ENCODE measurements at regions not wholly inside any gene's neighbourhood (a gene's known extent, or its start where the extent isn't known, plus 50 kb on each side); places are given as distances from the start of the nearest gene placed in this dataset.

DNA sequence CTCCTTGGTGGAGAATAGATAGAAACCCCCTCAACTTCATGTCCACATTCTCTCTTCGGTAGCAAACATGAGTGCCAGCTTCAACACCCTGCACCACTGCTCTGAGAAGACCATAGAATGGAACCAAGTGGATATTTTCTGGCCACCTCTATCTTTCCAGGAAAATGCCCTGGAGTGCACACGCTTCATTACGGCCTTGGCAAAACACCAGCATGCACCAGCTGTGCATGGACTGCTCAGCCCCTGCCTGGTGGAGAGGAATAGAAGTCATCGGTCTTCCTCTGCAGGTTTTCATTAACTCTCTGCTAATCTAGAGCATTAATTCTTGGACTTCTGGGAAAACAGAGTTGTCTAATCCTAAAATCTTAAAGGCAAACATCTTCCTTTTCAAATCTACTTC lies 211.6 kb upstream of the TMEM161B start:
- Histone ChIP-seq H3K27me3 (ENCODE audit: insufficient read depth) (no peaks in the 10 kb centered on the region), H3K4me1 (ENCODE audit: insufficient read depth) (peaks cover 38% of the 10 kb centered on the region), H3K36me3 (ENCODE audit: insufficient read depth) (no peaks in the 10 kb centered on the region), H3K9me2 (ENCODE audit: insufficient read depth) (no peaks in the 10 kb centered on the region), H4K20me1 (replicated peaks; ENCODE audit: insufficient read depth) (no peaks in the 10 kb centered on the region), H3K27ac (ENCODE audit: low read depth) (no peak overlapping the region), H3K4me2 (no peak overlapping the region), H3F3A (replicated peaks; ENCODE audit: low read depth) (no peaks in the 10 kb centered on the region), H3K4me3 (no peak overlapping the region), H3K79me2 (replicated peaks; ENCODE audit: insufficient read depth) (no peaks in the 10 kb centered on the region), H2AFZ (no peak overlapping the region)
- H3K4me1 Mint-ChIP-seq, result peaks cover 39% of the 10 kb centered on the region
- TF ChIP-seq ZNF331 (CRISPR knock-in tag; IDR thresholded peaks at IDR 0.05; ENCODE audit: low read depth), result no peak
- TF ChIP-seq EZH2phosphoT487 (IDR thresholded peaks at IDR 0.05; ENCODE audit: unreplicated experiment), result no peak
- TF ChIP-seq, protein P1, sequence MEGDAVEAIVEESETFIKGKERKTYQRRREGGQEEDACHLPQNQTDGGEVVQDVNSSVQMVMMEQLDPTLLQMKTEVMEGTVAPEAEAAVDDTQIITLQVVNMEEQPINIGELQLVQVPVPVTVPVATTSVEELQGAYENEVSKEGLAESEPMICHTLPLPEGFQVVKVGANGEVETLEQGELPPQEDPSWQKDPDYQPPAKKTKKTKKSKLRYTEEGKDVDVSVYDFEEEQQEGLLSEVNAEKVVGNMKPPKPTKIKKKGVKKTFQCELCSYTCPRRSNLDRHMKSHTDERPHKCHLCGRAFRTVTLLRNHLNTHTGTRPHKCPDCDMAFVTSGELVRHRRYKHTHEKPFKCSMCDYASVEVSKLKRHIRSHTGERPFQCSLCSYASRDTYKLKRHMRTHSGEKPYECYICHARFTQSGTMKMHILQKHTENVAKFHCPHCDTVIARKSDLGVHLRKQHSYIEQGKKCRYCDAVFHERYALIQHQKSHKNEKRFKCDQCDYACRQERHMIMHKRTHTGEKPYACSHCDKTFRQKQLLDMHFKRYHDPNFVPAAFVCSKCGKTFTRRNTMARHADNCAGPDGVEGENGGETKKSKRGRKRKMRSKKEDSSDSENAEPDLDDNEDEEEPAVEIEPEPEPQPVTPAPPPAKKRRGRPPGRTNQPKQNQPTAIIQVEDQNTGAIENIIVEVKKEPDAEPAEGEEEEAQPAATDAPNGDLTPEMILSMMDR (conservative IDR thresholded peaks at IDR 0.05; ENCODE audit: low read depth in 2 of 2), result no peak
- TF ChIP-seq, protein P2, sequence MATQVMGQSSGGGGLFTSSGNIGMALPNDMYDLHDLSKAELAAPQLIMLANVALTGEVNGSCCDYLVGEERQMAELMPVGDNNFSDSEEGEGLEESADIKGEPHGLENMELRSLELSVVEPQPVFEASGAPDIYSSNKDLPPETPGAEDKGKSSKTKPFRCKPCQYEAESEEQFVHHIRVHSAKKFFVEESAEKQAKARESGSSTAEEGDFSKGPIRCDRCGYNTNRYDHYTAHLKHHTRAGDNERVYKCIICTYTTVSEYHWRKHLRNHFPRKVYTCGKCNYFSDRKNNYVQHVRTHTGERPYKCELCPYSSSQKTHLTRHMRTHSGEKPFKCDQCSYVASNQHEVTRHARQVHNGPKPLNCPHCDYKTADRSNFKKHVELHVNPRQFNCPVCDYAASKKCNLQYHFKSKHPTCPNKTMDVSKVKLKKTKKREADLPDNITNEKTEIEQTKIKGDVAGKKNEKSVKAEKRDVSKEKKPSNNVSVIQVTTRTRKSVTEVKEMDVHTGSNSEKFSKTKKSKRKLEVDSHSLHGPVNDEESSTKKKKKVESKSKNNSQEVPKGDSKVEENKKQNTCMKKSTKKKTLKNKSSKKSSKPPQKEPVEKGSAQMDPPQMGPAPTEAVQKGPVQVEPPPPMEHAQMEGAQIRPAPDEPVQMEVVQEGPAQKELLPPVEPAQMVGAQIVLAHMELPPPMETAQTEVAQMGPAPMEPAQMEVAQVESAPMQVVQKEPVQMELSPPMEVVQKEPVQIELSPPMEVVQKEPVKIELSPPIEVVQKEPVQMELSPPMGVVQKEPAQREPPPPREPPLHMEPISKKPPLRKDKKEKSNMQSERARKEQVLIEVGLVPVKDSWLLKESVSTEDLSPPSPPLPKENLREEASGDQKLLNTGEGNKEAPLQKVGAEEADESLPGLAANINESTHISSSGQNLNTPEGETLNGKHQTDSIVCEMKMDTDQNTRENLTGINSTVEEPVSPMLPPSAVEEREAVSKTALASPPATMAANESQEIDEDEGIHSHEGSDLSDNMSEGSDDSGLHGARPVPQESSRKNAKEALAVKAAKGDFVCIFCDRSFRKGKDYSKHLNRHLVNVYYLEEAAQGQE (IDR thresholded peaks at IDR 0.05; ENCODE audit: unreplicated experiment), result no peak
- H3K27ac Mint-ChIP-seq, result no peak overlapping the region
- peaks cover 4% of the 10 kb centered on the region for H3K27me3 Mint-ChIP-seq (ENCODE audit: insufficient read depth, low read depth, poor library complexity)
- ATAC-seq, result no peak
- H3K4me3 Mint-ChIP-seq, result no peak overlapping the region
- no peaks in the 10 kb centered on the region for H3K9me3 Mint-ChIP-seq
- no peaks in the 10 kb centered on the region for H3K36me3 Mint-ChIP-seq (ENCODE audit: low read depth)
- no peak for DNase-seq (ENCODE audit: low spot score)

DNA sequence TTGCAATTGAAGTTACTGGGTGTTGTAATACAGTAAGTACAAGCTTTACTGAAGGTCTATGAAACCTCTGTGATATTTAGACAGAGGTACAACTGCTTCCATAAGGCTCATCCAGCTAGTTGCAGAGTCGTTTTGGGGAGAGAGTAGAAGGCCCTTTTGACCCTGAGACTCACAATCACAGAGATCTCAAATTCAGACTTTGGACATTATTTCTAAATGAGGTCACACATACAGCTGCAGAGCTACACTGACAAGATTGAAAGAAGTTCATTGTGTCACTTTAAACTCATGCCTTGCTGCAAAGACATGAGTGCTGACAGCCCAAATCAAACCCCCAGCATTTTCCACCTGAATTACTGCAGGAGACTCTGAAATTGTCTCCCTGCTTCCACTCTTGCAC lies 205.9 kb upstream of the TMEM161B start:
- no peak overlapping the region for H3K27ac Mint-ChIP-seq

More for the DNA sequence above, 205.9 kb upstream of the TMEM161B start:
- no peaks in the 10 kb centered on the region for H3K4me1 ChIP-seq (ENCODE audit: insufficient read depth)
- H3K36me3 ChIP-seq (ENCODE audit: insufficient read depth), result no peaks in the 10 kb centered on the region
- H4K20me1 ChIP-seq (replicated peaks; ENCODE audit: insufficient read depth), result no peaks in the 10 kb centered on the region
- no peaks in the 10 kb centered on the region for H3F3A ChIP-seq (replicated peaks; ENCODE audit: low read depth)
- H3K9me2 ChIP-seq (ENCODE audit: insufficient read depth), result no peaks in the 10 kb centered on the region; the same call in 1 of the 2 replicates
- H3K27ac ChIP-seq (ENCODE audit: low read depth), result no peak overlapping the region
- ATAC-seq, result no peak
- H3K4me2 ChIP-seq, result no peak overlapping the region
- no peak overlapping the region for H3K4me3 Mint-ChIP-seq
- no peak overlapping the region; the same call in 1 of the 2 replicates for H2AFZ ChIP-seq
- no peak for DNase-seq (ENCODE audit: low spot score)
- H3K27me3 Mint-ChIP-seq (ENCODE audit: insufficient read depth, low read depth, poor library complexity), result peaks cover 4% of the 10 kb centered on the region
- TF ChIP-seq POLR2AphosphoS5 (IDR thresholded peaks at IDR 0.05; ENCODE audit: low read depth), result no peak
- TF ChIP-seq, protein P3, sequence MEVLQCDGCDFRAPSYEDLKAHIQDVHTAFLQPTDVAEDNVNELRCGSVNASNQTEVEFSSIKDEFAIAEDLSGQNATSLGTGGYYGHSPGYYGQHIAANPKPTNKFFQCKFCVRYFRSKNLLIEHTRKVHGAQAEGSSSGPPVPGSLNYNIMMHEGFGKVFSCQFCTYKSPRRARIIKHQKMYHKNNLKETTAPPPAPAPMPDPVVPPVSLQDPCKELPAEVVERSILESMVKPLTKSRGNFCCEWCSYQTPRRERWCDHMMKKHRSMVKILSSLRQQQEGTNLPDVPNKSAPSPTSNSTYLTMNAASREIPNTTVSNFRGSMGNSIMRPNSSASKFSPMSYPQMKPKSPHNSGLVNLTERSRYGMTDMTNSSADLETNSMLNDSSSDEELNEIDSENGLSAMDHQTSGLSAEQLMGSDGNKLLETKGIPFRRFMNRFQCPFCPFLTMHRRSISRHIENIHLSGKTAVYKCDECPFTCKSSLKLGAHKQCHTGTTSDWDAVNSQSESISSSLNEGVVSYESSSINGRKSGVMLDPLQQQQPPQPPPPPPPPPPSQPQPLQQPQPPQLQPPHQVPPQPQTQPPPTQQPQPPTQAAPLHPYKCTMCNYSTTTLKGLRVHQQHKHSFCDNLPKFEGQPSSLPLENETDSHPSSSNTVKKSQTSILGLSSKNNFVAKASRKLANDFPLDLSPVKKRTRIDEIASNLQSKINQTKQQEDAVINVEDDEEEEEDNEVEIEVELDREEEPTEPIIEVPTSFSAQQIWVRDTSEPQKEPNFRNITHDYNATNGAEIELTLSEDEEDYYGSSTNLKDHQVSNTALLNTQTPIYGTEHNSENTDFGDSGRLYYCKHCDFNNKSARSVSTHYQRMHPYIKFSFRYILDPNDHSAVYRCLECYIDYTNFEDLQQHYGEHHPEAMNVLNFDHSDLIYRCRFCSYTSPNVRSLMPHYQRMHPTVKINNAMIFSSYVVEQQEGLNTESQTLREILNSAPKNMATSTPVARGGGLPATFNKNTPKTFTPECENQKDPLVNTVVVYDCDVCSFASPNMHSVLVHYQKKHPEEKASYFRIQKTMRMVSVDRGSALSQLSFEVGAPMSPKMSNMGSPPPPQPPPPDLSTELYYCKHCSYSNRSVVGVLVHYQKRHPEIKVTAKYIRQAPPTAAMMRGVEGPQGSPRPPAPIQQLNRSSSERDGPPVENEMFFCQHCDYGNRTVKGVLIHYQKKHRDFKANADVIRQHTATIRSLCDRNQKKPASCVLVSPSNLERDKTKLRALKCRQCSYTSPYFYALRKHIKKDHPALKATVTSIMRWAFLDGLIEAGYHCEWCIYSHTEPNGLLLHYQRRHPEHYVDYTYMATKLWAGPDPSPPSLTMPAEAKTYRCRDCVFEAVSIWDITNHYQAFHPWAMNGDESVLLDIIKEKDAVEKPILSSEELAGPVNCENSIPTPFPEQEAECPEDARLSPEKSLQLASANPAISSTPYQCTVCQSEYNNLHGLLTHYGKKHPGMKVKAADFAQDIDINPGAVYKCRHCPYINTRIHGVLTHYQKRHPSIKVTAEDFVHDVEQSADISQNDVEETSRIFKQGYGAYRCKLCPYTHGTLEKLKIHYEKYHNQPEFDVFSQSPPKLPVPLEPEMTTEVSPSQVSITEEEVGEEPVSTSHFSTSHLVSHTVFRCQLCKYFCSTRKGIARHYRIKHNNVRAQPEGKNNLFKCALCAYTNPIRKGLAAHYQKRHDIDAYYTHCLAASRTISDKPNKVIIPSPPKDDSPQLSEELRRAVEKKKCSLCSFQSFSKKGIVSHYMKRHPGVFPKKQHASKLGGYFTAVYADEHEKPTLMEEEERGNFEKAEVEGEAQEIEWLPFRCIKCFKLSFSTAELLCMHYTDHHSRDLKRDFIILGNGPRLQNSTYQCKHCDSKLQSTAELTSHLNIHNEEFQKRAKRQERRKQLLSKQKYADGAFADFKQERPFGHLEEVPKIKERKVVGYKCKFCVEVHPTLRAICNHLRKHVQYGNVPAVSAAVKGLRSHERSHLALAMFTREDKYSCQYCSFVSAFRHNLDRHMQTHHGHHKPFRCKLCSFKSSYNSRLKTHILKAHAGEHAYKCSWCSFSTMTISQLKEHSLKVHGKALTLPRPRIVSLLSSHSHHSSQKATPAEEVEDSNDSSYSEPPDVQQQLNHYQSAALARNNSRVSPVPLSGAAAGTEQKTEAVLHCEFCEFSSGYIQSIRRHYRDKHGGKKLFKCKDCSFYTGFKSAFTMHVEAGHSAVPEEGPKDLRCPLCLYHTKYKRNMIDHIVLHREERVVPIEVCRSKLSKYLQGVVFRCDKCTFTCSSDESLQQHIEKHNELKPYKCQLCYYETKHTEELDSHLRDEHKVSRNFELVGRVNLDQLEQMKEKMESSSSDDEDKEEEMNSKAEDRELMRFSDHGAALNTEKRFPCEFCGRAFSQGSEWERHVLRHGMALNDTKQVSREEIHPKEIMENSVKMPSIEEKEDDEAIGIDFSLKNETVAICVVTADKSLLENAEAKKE (CRISPR knock-in tag; IDR thresholded peaks at IDR 0.05), result no peak
- no peak for TF ChIP-seq CREB1 (CRISPR knock-in tag; IDR thresholded peaks at IDR 0.05; ENCODE audit: low read depth)
- H3K36me3 Mint-ChIP-seq (ENCODE audit: low read depth), result no peaks in the 10 kb centered on the region; the same call in 2 of the 3 replicates
- no peaks in the 10 kb centered on the region for H3K4me1 Mint-ChIP-seq
- H3K4me3 ChIP-seq, result no peak overlapping the region
- no peaks in the 10 kb centered on the region for H3K79me2 ChIP-seq (replicated peaks; ENCODE audit: insufficient read depth)
- no peaks in the 10 kb centered on the region; the same call in 2 of the 3 replicates for H3K9me3 Mint-ChIP-seq
- H3K27me3 ChIP-seq (ENCODE audit: insufficient read depth), result no peaks in the 10 kb centered on the region

All from GM23338 (cell line).